GM12878 (cell line): ENCODE measurements at regions not wholly inside any gene's neighbourhood (a gene's known extent, or its start where the extent isn't known, plus 50 kb on each side); places are given as distances from the start of the nearest gene placed in this dataset.
A peak's percentile ranks its signal among the peaks of the same experiment; 100 is the strongest.

ENCODE experiments used
- DPF2 ChIP-seq: fragments of 450-650 bp; IDR thresholded peaks from 2 replicates; pipeline ENCODE4 v1.6.1; 2017; ENCODE audit warnings: mild to moderate bottlenecking
- ETV6 ChIP-seq, 2 experiments: fragments of 450-650 bp in 1 of 2; IDR thresholded peaks in 1 of 2; conservative IDR thresholded peaks in 1 of 2; 2 replicates each; pipeline ENCODE4 v1.6.1; 2014; ENCODE audit warnings: antibody characterized with exemption in 1 of 2, borderline replicate concordance in 1 of 2, low read depth in 1 of 2, mild to moderate bottlenecking in 1 of 2, moderate library complexity in 1 of 2
- IKZF1 ChIP-seq: fragments of 450-650 bp; conservative IDR thresholded peaks from 2 replicates; pipeline ENCODE4 v1.6.1; 2017; ENCODE audit warnings: antibody characterized with exemption, mild to moderate bottlenecking
- LARP7 ChIP-seq: fragments of 450-650 bp; IDR thresholded peaks from 2 replicates; pipeline ENCODE4 v1.6.1; 2017; ENCODE audit warnings: mild to moderate bottlenecking
- MTA2 ChIP-seq: fragments of 450-650 bp; IDR thresholded peaks from 2 replicates; pipeline ENCODE4 v1.6.1; 2016; ENCODE audit warnings: low read depth, mild to moderate bottlenecking, moderate library complexity
- NR2C2 ChIP-seq: IDR thresholded peaks from 2 replicates; pipeline ENCODE4 v1.6.1; 2011; ENCODE audit warnings: borderline replicate concordance, low read depth; ENCODE audit not compliant: control insufficient read depth, insufficient read length
- RAD21 ChIP-seq: IDR thresholded peaks from 2 replicates; pipeline ENCODE4 v1.6.1; 2011; ENCODE audit warnings: mild to moderate bottlenecking, low read depth, low read length, moderate library complexity; ENCODE audit not compliant: insufficient read depth
- RB1 ChIP-seq: fragments of 450-650 bp; formaldehyde crosslinking; IDR thresholded peaks from 2 replicates; pipeline ENCODE4 v1.6.1; 2017; ENCODE audit warnings: mild to moderate bottlenecking, borderline replicate concordance
- TF ChIP-seq, protein P1 (sequence below): fragments of 450-650 bp; formaldehyde crosslinking; IDR thresholded peaks from 2 replicates; pipeline ENCODE4 v1.5.0; 2022; ENCODE audit warnings: mild to moderate bottlenecking, missing genetic modification characterization
- TF ChIP-seq, protein P2 (sequence below): IDR thresholded peaks from 2 replicates; pipeline ENCODE4 v1.6.1; 2012; ENCODE audit warnings: low read length, inconsistent platforms
- TF ChIP-seq, protein P3 (sequence below): fragments of 450-650 bp; IDR thresholded peaks from 2 replicates; pipeline ENCODE4 v1.6.1; 2017; ENCODE audit warnings: borderline replicate concordance
- TF ChIP-seq, protein P4 (sequence below): fragments of 450-650 bp; IDR thresholded peaks from 2 replicates; pipeline ENCODE4 v1.6.1; 2017; ENCODE audit warnings: mild to moderate bottlenecking, moderate library complexity
- TF ChIP-seq, protein P5 (sequence below): IDR thresholded peaks from 2 replicates; pipeline ENCODE4 v1.6.1; 2011; ENCODE audit warnings: low read depth, mild to moderate bottlenecking, low read length, moderate library complexity, borderline replicate concordance; ENCODE audit errors: extremely low read depth
- TF ChIP-seq, protein P6 (sequence below): fragments of 450-650 bp; IDR thresholded peaks from 2 replicates; pipeline ENCODE4 v1.6.1; 2018; ENCODE audit warnings: mild to moderate bottlenecking, low read depth, moderate library complexity; ENCODE audit not compliant: partially characterized antibody

DNA sequence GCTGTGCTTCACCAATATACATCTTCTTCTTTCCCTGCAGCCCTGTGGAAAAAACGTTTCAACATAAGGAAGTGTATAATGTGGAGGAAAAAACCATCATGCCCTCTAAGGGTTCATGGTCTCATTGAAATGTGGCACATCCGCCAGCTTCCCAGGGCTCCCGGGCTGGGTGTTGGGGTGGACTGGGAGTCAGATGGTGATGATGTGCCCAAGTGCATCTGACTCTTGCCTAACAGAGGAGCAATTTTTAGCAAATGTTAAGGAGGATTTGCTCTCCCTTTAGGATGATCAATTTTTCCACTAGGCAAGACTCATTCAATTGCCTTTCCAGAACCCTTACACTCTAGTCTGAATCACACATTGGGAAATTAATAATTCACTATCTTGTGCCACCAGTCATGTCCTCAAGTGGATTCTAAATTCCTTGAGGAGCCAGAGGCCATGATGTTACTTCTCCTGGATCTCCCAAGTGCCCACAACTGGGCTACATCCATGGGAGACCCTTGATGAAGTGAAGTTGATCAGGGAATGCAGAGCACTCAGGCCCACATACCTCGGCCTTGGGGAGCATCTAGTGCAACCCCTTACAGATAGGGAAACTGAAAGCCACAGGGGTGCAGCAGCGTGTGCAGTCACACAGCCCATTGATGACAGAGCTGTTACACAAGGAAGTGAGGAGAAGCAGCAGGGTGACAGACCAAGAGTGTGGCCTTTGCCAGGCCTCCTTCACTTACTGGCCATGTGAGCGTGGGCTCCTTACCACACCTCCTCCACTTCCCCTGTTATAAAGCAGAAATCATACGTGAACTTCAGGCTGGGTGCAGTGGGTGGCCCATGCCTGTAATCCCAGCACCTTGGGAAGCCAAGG, 100.0 kb upstream of the SLC44A3 start (continued):
- TF ChIP-seq, protein P1, sequence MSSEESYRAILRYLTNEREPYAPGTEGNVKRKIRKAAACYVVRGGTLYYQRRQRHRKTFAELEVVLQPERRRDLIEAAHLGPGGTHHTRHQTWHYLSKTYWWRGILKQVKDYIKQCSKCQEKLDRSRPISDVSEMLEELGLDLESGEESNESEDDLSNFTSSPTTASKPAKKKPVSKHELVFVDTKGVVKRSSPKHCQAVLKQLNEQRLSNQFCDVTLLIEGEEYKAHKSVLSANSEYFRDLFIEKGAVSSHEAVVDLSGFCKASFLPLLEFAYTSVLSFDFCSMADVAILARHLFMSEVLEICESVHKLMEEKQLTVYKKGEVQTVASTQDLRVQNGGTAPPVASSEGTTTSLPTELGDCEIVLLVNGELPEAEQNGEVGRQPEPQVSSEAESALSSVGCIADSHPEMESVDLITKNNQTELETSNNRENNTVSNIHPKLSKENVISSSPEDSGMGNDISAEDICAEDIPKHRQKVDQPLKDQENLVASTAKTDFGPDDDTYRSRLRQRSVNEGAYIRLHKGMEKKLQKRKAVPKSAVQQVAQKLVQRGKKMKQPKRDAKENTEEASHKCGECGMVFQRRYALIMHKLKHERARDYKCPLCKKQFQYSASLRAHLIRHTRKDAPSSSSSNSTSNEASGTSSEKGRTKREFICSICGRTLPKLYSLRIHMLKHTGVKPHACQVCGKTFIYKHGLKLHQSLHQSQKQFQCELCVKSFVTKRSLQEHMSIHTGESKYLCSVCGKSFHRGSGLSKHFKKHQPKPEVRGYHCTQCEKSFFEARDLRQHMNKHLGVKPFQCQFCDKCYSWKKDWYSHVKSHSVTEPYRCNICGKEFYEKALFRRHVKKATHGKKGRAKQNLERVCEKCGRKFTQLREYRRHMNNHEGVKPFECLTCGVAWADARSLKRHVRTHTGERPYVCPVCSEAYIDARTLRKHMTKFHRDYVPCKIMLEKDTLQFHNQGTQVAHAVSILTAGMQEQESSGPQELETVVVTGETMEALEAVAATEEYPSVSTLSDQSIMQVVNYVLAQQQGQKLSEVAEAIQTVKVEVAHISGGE (CRISPR knock-in tag) = no peak
- no peak for TF ChIP-seq RB1
- TF ChIP-seq RAD21 = no peak; the same call in 1 of the 2 replicates
- 0 out of 2 replicates have a peak, but pooled peaks have one; percentile 46 for TF ChIP-seq MTA2
- TF ChIP-seq, protein P2, sequence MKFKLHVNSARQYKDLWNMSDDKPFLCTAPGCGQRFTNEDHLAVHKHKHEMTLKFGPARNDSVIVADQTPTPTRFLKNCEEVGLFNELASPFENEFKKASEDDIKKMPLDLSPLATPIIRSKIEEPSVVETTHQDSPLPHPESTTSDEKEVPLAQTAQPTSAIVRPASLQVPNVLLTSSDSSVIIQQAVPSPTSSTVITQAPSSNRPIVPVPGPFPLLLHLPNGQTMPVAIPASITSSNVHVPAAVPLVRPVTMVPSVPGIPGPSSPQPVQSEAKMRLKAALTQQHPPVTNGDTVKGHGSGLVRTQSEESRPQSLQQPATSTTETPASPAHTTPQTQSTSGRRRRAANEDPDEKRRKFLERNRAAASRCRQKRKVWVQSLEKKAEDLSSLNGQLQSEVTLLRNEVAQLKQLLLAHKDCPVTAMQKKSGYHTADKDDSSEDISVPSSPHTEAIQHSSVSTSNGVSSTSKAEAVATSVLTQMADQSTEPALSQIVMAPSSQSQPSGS = no peak
- TF ChIP-seq DPF2 = peak; percentile 75
- TF ChIP-seq, protein P3, sequence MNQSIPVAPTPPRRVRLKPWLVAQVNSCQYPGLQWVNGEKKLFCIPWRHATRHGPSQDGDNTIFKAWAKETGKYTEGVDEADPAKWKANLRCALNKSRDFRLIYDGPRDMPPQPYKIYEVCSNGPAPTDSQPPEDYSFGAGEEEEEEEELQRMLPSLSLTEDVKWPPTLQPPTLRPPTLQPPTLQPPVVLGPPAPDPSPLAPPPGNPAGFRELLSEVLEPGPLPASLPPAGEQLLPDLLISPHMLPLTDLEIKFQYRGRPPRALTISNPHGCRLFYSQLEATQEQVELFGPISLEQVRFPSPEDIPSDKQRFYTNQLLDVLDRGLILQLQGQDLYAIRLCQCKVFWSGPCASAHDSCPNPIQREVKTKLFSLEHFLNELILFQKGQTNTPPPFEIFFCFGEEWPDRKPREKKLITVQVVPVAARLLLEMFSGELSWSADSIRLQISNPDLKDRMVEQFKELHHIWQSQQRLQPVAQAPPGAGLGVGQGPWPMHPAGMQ = no peak
- no peak for TF ChIP-seq NR2C2
- TF ChIP-seq, protein P4, sequence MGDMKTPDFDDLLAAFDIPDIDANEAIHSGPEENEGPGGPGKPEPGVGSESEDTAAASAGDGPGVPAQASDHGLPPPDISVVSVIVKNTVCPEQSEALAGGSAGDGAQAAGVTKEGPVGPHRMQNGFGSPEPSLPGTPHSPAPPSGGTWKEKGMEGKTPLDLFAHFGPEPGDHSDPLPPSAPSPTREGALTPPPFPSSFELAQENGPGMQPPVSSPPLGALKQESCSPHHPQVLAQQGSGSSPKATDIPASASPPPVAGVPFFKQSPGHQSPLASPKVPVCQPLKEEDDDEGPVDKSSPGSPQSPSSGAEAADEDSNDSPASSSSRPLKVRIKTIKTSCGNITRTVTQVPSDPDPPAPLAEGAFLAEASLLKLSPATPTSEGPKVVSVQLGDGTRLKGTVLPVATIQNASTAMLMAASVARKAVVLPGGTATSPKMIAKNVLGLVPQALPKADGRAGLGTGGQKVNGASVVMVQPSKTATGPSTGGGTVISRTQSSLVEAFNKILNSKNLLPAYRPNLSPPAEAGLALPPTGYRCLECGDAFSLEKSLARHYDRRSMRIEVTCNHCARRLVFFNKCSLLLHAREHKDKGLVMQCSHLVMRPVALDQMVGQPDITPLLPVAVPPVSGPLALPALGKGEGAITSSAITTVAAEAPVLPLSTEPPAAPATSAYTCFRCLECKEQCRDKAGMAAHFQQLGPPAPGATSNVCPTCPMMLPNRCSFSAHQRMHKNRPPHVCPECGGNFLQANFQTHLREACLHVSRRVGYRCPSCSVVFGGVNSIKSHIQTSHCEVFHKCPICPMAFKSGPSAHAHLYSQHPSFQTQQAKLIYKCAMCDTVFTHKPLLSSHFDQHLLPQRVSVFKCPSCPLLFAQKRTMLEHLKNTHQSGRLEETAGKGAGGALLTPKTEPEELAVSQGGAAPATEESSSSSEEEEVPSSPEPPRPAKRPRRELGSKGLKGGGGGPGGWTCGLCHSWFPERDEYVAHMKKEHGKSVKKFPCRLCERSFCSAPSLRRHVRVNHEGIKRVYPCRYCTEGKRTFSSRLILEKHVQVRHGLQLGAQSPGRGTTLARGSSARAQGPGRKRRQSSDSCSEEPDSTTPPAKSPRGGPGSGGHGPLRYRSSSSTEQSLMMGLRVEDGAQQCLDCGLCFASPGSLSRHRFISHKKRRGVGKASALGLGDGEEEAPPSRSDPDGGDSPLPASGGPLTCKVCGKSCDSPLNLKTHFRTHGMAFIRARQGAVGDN = 0 out of 2 replicates have a peak, but pooled peaks have one; percentile 51
- TF ChIP-seq LARP7 = no peak
- peak; percentile 69 for TF ChIP-seq IKZF1
- TF ChIP-seq, protein P5, sequence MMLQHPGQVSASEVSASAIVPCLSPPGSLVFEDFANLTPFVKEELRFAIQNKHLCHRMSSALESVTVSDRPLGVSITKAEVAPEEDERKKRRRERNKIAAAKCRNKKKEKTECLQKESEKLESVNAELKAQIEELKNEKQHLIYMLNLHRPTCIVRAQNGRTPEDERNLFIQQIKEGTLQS = no peak
- TF ChIP-seq, protein P6, sequence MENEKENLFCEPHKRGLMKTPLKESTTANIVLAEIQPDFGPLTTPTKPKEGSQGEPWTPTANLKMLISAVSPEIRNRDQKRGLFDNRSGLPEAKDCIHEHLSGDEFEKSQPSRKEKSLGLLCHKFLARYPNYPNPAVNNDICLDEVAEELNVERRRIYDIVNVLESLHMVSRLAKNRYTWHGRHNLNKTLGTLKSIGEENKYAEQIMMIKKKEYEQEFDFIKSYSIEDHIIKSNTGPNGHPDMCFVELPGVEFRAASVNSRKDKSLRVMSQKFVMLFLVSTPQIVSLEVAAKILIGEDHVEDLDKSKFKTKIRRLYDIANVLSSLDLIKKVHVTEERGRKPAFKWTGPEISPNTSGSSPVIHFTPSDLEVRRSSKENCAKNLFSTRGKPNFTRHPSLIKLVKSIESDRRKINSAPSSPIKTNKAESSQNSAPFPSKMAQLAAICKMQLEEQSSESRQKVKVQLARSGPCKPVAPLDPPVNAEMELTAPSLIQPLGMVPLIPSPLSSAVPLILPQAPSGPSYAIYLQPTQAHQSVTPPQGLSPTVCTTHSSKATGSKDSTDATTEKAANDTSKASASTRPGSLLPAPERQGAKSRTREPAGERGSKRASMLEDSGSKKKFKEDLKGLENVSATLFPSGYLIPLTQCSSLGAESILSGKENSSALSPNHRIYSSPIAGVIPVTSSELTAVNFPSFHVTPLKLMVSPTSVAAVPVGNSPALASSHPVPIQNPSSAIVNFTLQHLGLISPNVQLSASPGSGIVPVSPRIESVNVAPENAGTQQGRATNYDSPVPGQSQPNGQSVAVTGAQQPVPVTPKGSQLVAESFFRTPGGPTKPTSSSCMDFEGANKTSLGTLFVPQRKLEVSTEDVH = no peak
- peak in 1 of 2 experiments; percentile 69; a peak in 2 of 4 replicates for TF ChIP-seq ETV6 (conservative IDR thresholded peaks at IDR 0.05 in 1 of 2, IDR thresholded peaks at IDR 0.05 in 1 of 2; ENCODE audit: borderline replicate concordance in 1 of 2, low read depth in 1 of 2)
